GM11168 (cell line): ENCODE measurements at regions not wholly inside any gene's neighbourhood (a gene's known extent, or its start where the extent isn't known, plus 50 kb on each side); places are given as distances from the start of the nearest gene placed in this dataset.

ENCODE experiments used
- in situ Hi-C: fragments of 300-500 bp; cut with MboI; formaldehyde crosslinking; loops from one replicate; pipeline ENCODE4 v1.12.0; 2022; ENCODE audit warnings: low sequenced_read_pairs; ENCODE audit not compliant: unreplicated experiment

DNA sequence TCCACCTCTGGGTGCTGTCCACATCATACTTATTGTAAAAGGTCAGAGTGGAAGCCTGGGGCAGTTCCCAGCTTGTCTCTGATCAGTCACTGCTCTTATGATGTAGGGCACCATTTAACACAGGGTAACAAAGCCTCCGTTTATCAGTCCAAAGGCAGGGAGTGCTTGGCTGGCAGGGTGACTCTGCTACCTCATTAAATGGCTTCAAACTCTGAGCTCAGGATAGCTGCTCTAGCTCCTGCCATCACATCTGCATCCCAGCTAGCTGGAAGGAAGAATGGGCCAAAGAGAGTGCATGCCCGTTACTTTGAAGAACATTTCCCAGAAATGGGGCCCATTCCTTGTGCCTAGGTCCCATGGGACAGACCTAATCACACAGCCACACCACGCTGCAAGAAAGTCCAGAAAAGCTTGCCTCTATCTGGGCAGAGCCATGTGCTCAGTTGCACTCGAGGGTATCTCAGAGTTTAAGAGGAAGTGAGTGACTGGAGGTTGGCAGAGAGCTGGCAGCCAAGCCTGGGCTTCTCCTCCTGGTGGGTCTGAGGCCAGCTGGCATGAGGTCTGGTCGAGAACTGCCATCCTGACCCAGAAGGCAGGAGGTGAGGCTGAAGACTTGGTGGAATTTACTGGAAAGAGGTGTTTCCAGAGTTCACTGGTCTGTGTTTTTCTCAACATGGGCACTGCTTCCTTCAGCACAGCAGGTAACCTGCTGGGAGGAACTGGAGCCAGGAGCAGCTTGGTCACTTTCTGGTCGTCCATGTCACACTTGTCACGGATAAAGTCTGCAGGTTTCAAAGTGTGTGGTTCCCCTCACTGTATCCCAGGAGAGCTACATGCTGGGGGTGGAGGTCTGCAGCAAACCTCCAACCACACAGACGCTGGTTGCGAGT, 935.7 kb downstream of the BRD1 start:
- in situ Hi-C loops = no loop called here

GRCh38 chr22:48890693-48891554, 936.7 kb downstream of the BRD1 start:
- in situ Hi-C loops = no loop called here

GRCh38 chr22:48889887-48890692, 937.6 kb downstream of the BRD1 start:
- in situ Hi-C loops = no loop called here

- in situ Hi-C loops = no loop called here
These were observed 938.4 kb downstream of the BRD1 start for GRCh38 chr22:48889209-48889830.

GRCh38 chr22:48888466-48889208, 939.0 kb downstream of the BRD1 start:
- in situ Hi-C loops = no loop called here

GRCh38 chr22:48887394-48888332, 940.0 kb downstream of the BRD1 start:
- in situ Hi-C loops = no loop called here

DNA sequence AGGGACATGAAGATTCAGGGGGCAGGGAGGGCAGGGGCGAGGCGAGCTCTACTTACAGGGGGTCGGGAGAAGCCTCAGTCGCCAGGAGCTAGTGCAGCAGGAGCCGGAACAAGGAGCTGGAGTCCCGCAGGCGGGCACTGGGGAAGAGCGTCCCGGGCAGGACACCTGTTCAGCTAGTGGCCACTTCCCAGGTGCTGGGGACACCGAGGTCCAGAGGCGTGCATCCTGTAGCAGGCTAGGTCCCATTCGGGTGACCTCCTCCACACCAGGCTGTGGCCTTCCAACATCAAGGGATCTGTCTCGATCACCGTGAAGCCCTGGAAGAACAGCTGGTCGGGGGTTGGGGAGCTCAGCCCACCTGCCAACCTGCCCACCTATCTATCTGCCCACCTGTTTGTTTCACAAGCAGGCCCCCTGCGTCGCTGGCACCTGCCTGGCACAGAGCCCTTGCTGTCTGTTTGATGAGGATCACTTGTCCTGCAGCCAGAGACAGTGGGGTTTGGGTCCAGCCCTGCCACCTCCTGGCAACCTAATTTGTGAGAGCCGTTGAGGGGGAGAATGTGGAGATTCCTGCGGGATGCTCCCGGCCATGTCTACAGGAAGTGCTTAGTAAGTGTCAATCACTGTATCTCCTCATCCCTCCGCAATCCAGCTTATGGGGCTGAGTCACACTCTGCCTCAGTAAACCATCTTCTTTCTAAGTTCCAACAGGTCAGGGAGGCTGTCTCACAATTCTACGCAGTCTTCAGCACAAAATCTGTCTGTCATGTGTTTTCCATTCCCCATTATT, 940.9 kb downstream of the BRD1 start:
- in situ Hi-C loops = no loop called here

DNA sequence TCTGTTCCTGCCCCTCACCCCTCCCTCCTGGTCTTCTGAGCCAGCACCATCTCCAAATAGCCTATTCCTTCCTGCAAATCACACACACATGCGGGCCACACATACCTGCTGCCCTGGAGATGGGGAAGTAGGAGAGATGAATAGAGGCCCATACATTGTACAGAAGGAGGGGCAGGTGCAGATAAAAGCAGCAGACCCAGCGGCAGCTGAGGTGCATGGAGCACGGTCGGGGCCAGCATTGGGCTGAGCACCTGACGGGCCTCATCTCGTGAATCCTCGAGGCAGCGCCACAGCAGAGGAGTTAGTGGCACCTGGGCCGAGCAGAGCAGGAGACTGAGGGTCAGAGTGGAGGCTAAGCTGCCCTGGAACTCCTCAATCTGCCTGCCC, 941.8 kb downstream of the BRD1 start:
- in situ Hi-C loops = no loop called here

DNA sequence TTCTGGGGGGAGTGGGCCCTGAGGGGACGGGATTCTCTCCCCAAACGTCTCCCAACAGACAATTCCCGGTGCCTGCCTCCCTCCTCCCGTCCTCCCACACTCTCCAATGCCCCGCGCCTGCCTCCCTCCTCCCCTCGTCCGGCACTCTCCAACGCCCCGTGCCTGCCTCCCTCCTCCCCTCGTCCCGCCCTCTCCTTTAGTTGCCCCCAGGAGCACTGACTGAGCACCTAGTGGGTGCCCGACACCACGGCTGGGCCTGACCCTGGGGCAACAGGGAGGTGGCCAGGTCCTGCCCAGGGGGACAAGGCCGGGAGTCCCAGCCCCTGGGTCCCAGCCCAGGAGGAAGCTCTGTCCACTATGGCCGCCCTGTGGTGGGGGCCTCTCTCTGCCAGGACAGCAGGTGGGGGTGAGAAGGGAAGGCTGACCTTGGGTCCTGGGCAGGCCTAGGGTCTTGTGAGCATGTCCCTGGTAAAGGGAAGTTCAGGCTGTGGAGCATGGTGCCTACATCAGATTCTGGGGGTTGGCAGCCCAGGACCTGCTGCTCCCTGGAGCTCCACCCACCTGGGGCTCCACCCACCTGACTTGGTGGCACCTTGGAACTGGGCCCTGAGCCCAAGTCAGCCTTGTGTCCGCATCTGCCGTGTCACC, 942.3 kb downstream of the BRD1 start:
- in situ Hi-C loops = no loop called here

- in situ Hi-C loops = no loop called here
These were observed 942.9 kb downstream of the BRD1 start for GRCh38 chr22:48884786-48885185.

DNA sequence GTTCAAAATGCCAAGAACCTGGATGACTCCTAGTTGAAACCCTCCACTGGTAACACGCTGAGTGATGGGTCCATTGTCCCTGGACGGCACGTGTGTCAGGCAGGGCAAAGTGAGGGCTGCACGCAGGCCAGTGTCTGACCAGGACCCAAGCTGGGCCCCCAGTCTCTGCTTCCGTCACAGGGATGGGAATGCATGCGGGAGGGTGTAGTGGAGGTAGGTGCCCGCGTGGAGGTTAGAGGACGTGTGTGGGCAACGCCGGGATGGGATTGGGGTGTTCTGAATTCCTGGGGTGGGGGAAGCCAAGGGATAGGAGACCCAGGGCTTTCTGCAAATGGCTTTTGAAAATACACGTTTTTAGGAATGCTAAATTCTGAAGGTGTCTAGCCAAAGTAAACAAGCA, 943.3 kb downstream of the BRD1 start:
- in situ Hi-C loops = no loop called here

GRCh38 chr22:48883211-48883960, 944.3 kb downstream of the BRD1 start:
- in situ Hi-C loops = no loop called here

DNA sequence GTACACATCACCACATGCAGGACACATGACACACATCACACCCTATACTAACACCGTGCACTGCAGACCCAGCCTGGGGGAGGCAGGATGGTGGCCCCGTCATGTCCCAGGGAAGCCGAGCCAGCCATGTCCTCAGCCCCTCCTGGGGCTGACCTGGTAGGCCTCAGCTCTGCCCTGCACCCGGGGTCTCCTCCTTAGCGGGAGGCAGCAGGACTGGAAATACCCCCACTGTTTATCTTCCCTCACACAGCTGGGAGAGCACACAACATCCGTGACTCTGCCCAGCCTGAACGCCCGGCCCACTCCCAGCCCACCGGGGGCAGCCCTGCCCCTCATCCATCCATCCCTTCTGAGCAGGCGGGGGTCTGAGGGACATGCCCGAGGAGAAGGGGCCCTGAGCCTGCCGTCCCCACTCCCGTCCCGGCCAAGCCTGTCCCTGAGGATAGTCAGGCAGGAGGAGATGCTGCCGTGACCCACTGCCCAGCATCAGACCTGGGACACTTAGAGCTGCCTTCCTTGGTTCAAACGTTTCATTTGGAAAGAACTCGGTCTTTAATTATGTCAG, 945.0 kb downstream of the BRD1 start:
- in situ Hi-C loops = no loop called here

DNA sequence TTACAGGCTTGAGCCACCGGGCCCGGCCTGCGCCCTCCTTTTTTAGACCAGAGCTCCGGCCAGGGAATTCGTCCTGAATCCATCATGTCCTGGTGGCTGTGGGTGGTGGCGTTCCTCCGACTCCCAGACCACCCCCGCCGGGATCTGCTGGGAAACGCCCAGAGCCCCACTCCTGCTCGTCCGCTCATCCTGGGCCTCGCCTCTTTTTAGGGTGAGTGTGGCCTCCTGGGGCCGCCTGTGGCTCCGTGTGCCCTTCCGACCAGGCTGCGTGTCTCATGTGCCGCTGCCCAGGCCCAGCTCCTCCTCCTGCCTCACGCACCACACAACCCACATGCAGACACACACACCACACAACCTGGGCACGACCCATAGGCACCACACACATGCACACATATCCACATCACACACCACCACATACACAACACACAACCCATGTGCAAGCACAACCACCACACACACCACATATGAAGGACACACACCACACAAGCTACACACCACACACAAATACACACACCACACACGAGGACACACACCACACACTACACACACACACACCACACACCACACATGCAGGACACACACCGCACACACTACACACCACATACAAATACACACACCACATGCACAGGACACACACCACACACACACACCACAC, 946.2 kb downstream of the BRD1 start:
- in situ Hi-C loops = no loop called here

DNA sequence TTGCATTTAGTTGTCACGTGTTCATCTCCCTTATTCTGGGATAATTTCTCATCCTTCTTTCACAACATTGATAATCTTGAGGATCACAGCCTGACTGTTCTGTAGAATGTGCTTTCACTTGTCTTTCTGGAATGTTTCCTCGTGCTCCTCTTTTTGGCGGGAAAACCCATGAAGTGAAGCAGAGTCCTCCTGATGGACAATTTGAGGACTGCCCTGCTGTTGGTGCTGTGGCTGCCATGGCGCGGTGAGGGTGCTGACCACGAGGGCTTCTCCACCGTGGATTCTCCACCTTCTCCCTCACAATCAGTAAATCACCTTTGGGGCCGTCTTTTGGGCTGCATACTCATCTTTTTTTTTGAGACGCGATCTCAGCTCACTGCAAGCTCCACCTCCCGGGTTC, 946.9 kb downstream of the BRD1 start:
- in situ Hi-C loops = no loop called here

DNA sequence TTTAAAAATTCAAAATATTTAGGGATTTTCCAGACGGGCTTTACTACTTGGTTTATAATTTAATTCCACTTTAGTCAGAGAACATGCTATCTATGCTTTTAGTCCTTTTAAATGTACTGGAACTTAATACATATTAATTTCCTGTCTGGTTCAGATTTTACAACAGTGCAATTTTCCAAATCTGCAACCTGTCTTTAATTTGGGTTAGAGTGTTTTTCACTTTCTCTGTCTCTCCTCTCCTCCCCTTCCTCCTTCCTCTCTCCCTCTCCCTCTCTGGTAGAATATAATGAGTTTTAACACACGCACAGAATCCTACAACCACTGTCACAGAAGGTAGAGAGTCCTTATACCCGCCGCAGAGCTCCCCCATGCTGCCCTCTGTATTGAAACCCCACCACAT, 950.7 kb downstream of the BRD1 start:
- in situ Hi-C loops = no loop called here
